ENCODE measurements at regions not wholly inside any gene's neighbourhood (a gene's known extent, or its start where the extent isn't known, plus 50 kb on each side); places are given as distances from the start of the nearest gene placed in this dataset.

DNA sequence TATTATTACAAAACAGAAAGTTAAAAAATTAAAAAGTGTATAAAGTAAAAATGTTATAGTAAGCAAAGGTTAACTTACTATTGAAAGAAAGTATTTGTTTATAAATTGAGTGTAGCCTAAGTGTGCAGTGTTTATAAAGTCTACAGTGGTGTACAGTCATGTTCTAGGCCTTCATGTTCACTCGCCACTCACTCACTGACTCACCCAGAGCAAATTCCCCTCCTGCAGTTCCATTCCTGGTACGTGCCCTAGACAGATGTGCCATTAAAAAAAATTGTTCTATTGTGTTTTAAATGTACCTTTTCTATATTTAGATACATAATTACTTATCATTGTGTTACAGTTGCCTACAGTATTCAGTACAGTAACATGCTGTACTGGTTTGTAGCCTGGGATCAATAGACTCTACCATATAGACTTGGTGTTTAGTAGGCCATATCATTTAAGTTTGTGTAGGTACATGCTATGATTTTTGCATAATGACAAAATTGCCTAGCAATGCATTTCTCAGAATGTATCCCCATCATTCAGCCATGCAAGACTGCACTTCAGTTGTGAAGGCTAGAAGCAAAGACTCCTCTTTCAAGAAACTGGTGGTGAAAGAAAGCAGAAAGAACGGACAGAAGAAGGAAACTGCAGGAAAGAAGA is 100.6 kb downstream of the DACT1 start:
- no CpG with 5 or more reads among the region's 3 CpGs for WGBS (ENCODE audit: insufficient coverage)
- H3K9me3 ChIP-seq (ENCODE audit: control insufficient read depth, insufficient read depth, low read length): no peaks in the 10 kb centered on the region
- no peaks in the 10 kb centered on the region for H3K4me1 Mint-ChIP-seq
- H3K27me3 ChIP-seq (ENCODE audit: control insufficient read depth, insufficient read depth, low read length): no peaks in the 10 kb centered on the region
- intact Hi-C loops (cut with micrococcal nuclease): no loop called here
- H3K27me3 Mint-ChIP-seq (ENCODE audit: low read depth in 2 of 2): peaks cover 9 to 16% of the 10 kb centered on the region in 2 donors
- H3K27ac Mint-ChIP-seq: no peak overlapping the region
- H3K4me3 ChIP-seq (ENCODE audit: low read length): no peak overlapping the region
- no peak for ATAC-seq
- no peak overlapping the region for H3K4me3 Mint-ChIP-seq
- no peak overlapping the region for H3K27ac ChIP-seq (ENCODE audit: low read length)
- DNase-seq: no peak
- TF ChIP-seq, protein P1, sequence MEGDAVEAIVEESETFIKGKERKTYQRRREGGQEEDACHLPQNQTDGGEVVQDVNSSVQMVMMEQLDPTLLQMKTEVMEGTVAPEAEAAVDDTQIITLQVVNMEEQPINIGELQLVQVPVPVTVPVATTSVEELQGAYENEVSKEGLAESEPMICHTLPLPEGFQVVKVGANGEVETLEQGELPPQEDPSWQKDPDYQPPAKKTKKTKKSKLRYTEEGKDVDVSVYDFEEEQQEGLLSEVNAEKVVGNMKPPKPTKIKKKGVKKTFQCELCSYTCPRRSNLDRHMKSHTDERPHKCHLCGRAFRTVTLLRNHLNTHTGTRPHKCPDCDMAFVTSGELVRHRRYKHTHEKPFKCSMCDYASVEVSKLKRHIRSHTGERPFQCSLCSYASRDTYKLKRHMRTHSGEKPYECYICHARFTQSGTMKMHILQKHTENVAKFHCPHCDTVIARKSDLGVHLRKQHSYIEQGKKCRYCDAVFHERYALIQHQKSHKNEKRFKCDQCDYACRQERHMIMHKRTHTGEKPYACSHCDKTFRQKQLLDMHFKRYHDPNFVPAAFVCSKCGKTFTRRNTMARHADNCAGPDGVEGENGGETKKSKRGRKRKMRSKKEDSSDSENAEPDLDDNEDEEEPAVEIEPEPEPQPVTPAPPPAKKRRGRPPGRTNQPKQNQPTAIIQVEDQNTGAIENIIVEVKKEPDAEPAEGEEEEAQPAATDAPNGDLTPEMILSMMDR (IDR thresholded peaks at IDR 0.05): no peak
- H3K36me3 Mint-ChIP-seq: no peaks in the 10 kb centered on the region
- H3K9me3 Mint-ChIP-seq: peaks cover 3 to 4% of the 10 kb centered on the region in 2 donors
- no peaks in the 10 kb centered on the region for H3K4me1 ChIP-seq (ENCODE audit: control insufficient read depth, insufficient read depth, low read length)
- no peaks in the 10 kb centered on the region for H3K36me3 ChIP-seq (ENCODE audit: control insufficient read depth, insufficient read depth, low read length)

DNA sequence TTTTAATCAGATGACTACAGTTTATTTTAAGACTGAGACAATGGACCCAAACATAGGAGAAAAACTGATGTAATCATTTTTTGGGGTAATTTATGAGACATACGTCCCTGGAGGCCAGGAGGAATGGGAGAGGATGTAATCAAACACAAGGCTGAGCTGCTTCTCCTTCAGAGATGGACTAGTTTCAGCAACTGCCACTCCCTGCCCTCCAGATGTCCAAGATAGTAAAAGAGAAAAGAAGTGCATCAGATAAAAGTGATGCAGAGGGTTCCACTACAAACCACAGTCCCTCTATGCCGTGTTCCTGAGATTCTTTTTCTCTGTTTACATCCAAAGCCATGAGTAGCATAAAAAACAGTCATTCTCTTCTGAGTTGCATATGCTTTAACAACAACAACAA is 101.1 kb downstream of the DACT1 start:
- TF ChIP-seq, protein P1 (IDR thresholded peaks at IDR 0.05): no peak
- no peaks in the 10 kb centered on the region for H3K4me1 ChIP-seq (ENCODE audit: control insufficient read depth, insufficient read depth, low read length)
- H3K4me3 ChIP-seq (ENCODE audit: low read length): no peak overlapping the region
- DNase-seq: no peak
- H3K27ac Mint-ChIP-seq: no peak overlapping the region
- intact Hi-C loops (cut with micrococcal nuclease): no loop called here
- no peak overlapping the region for H3K27ac ChIP-seq (ENCODE audit: low read length)
- peaks cover 3 to 4% of the 10 kb centered on the region in 2 donors for H3K9me3 Mint-ChIP-seq
- H3K36me3 ChIP-seq (ENCODE audit: control insufficient read depth, insufficient read depth, low read length): no peaks in the 10 kb centered on the region
- H3K4me3 Mint-ChIP-seq: no peak overlapping the region
- no peaks in the 10 kb centered on the region for H3K27me3 ChIP-seq (ENCODE audit: control insufficient read depth, insufficient read depth, low read length)
- 67% methylated on average over 2 of the region's 2 CpGs for WGBS (ENCODE audit: insufficient coverage)
- no peaks in the 10 kb centered on the region for H3K9me3 ChIP-seq (ENCODE audit: control insufficient read depth, insufficient read depth, low read length)
- H3K4me1 Mint-ChIP-seq: no peaks in the 10 kb centered on the region
- ATAC-seq: no peak
- peaks cover 9 to 10% of the 10 kb centered on the region in 2 donors for H3K27me3 Mint-ChIP-seq (ENCODE audit: low read depth in 2 of 2)
- H3K36me3 Mint-ChIP-seq: no peaks in the 10 kb centered on the region

DNA sequence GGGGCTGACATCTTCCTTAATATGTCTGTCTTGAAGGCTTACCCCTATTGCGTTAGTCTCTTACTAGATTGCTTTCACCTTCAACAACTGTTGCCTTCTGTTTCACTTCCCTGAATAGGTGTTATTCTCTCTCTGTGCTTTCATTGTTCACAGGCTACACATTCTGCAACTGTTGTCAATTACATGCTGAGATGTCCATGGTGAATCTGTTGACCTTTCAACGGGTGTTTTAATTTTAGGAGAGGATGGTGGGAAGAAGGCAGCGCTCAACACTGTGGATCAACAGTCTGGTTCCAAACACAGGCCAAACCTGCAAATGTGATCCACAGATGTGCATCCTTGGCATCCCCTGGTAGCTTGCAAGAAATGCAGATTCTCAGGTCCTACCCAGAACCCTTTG is 101.9 kb downstream of the DACT1 start:
- Histone ChIP-seq H3K27me3 (ENCODE audit: control insufficient read depth, insufficient read depth, low read length) (no peaks in the 10 kb centered on the region), H3K9me3 (ENCODE audit: control insufficient read depth, insufficient read depth, low read length) (no peaks in the 10 kb centered on the region), H3K4me3 (ENCODE audit: low read length) (no peak overlapping the region), H3K27ac (ENCODE audit: low read length) (no peak overlapping the region), H3K4me1 (ENCODE audit: control insufficient read depth, insufficient read depth, low read length) (no peaks in the 10 kb centered on the region), H3K36me3 (ENCODE audit: control insufficient read depth, insufficient read depth, low read length) (no peaks in the 10 kb centered on the region)
- H3K27me3 Mint-ChIP-seq (ENCODE audit: low read depth in 2 of 2): peaks cover 9 to 10% of the 10 kb centered on the region in 2 donors
- TF ChIP-seq, protein P1 (IDR thresholded peaks at IDR 0.05): no peak
- no peaks in the 10 kb centered on the region for H3K4me1 Mint-ChIP-seq
- no peaks in the 10 kb centered on the region for H3K36me3 Mint-ChIP-seq
- no peak overlapping the region for H3K27ac Mint-ChIP-seq
- ATAC-seq (no peak), DNase-seq (no peak)
- peaks cover 3 to 4% of the 10 kb centered on the region in 2 donors for H3K9me3 Mint-ChIP-seq
- intact Hi-C loops (cut with micrococcal nuclease): no loop called here
- WGBS (ENCODE audit: insufficient coverage): 92% methylated on average over 3 of the region's 3 CpGs
- H3K4me3 Mint-ChIP-seq: no peak overlapping the region

DNA sequence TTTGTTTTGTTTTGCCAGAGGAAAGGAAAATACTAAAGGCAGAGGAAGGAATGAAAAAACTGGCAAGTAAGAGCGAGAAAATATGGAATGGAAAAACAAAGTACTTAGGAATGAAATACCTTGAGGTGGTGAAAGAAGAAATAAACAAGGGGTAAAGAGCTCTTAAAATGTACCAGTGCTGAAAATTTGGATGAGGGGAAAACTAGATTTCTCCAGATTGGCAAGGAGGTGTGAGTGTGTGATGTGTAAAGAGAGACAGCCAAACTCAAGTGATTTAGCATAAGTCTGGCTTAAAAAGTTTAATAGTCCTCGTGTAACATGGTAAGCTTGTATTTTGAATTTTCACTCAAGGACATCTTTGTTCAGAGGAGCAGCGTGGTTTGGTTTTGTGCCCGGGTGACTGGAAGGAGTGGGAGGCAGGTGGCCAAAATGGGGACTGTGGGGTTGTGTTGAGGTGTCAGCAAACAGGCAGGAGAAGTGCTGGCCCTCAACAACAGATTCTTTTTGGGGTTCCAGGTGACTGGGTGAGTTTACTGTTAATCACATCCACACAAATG is 102.7 kb downstream of the DACT1 start:
- H3K4me1 Mint-ChIP-seq: no peaks in the 10 kb centered on the region
- H3K27me3 Mint-ChIP-seq (ENCODE audit: low read depth in 2 of 2): peaks cover 6 to 9% of the 10 kb centered on the region in 2 donors
- WGBS (ENCODE audit: insufficient coverage): 67% methylated on average over 4 of the region's 4 CpGs
- no peak overlapping the region for H3K4me3 Mint-ChIP-seq
- Histone ChIP-seq H3K4me1 (ENCODE audit: control insufficient read depth, insufficient read depth, low read length) (no peaks in the 10 kb centered on the region), H3K36me3 (ENCODE audit: control insufficient read depth, insufficient read depth, low read length) (no peaks in the 10 kb centered on the region), H3K27ac (ENCODE audit: low read length) (no peak overlapping the region), H3K9me3 (ENCODE audit: control insufficient read depth, insufficient read depth, low read length) (no peaks in the 10 kb centered on the region), H3K4me3 (ENCODE audit: low read length) (no peak overlapping the region), H3K27me3 (ENCODE audit: control insufficient read depth, insufficient read depth, low read length) (no peaks in the 10 kb centered on the region)
- TF ChIP-seq, protein P1 (IDR thresholded peaks at IDR 0.05): no peak
- intact Hi-C loops (cut with micrococcal nuclease): no loop called here
- DNase-seq (no peak), ATAC-seq (no peak)
- no peaks in the 10 kb centered on the region for H3K36me3 Mint-ChIP-seq
- H3K27ac Mint-ChIP-seq: no peak overlapping the region
- H3K9me3 Mint-ChIP-seq: peaks cover 3 to 4% of the 10 kb centered on the region in 2 donors

All from natural killer cell (primary cell).